GM23248 (cell line): ENCODE measurements at regions not wholly inside any gene's neighbourhood (a gene's known extent, or its start where the extent isn't known, plus 50 kb on each side); places are given as distances from the start of the nearest gene placed in this dataset.

Experiments
- EZH2 ChIP-seq: fragments of 200-600 bp; sonication (generic); IDR thresholded peaks from 2 replicates; pipeline ENCODE4 v1.6.1; 2018; ENCODE audit warnings: antibody characterized with exemption, mild to moderate bottlenecking; ENCODE audit not compliant: insufficient read depth, poor library complexity, severe bottlenecking
- EZH2phosphoT487 ChIP-seq: fragments of 200-600 bp; sonication (generic); IDR thresholded peaks from 2 replicates; pipeline ENCODE4 v1.6.1; 2018; ENCODE audit warnings: antibody characterized with exemption, moderate library complexity, mild to moderate bottlenecking, low read depth; ENCODE audit not compliant: insufficient read depth

GRCh38 chr18:67041334-67041733 is 437.4 kb upstream of the CDH19 start:
- TF ChIP-seq EZH2, result no peak
- TF ChIP-seq EZH2phosphoT487, result no peak
